HEK293 (cell line): ENCODE measurements at regions not wholly inside any gene's neighbourhood (a gene's known extent, or its start where the extent isn't known, plus 50 kb on each side); places are given as distances from the start of the nearest gene placed in this dataset.

Experiments used
- CTCF ChIA-PET: fragments of 350-600 bp; formaldehyde crosslinking; extraction: SDS; loops from one replicate; lab custom pipeline; 2021; ENCODE audit warnings: antibody characterized with exemption; lab: Yijun Ruan, JAX
- POLR2A ChIA-PET: fragments of 300-600 bp; formaldehyde crosslinking; extraction: SDS; loops from one replicate; lab custom pipeline; 2020; ENCODE audit warnings: antibody characterized with exemption, inconsistent platforms; lab: Yijun Ruan, JAX
- H3K27ac ChIP-seq: fragments of 200-500 bp; sonication (Bioruptor generic); 2 replicates; pipeline ENCODE4 v1.5.1; 2014; ENCODE audit warnings: low read depth, low read length, control low read depth, inconsistent platforms; ENCODE audit errors: extremely low read depth
- H3K36me3 ChIP-seq, 2 experiments: fragments of 200-500 bp in 1 of 2; sonication (Bioruptor generic) in 1 of 2; 1 replicate in 1 of 2; 2 replicates in 1 of 2; pipeline ENCODE4 v1.5.1; 2014 to 2017; ENCODE audit warnings: inconsistent platforms in 2 of 2, low read length in 2 of 2; ENCODE audit not compliant: control insufficient read depth in 2 of 2, insufficient read depth in 1 of 2
- H3K4me1 ChIP-seq: fragments of 200-500 bp; sonication (Bioruptor generic); 2 replicates; pipeline ENCODE4 v1.5.1; 2014; ENCODE audit warnings: mild to moderate bottlenecking, low read length, inconsistent platforms; ENCODE audit not compliant: control insufficient read depth, insufficient read depth
- H3K4me3 ChIP-seq: 2 replicates; pipeline ENCODE4 v1.5.1; 2011; ENCODE audit warnings: low read depth, mild to moderate bottlenecking, control low read depth, low read length, moderate library complexity
- H3K9me3 ChIP-seq: fragments of 200-500 bp; sonication (Bioruptor generic); 2 replicates; pipeline ENCODE4 v1.5.1; 2014; ENCODE audit warnings: low read depth, low read length, inconsistent platforms; ENCODE audit not compliant: control insufficient read depth, insufficient read depth
- IKZF3 ChIP-seq: fragments of 450-650 bp; IDR thresholded peaks from 2 replicates; pipeline ENCODE4 v1.5.0; 2018; ENCODE audit warnings: missing biosample characterization, mild to moderate bottlenecking, missing genetic modification characterization, moderate library complexity
- MZF1 ChIP-seq: fragments of 450-650 bp; formaldehyde crosslinking; IDR thresholded peaks from 2 replicates; pipeline ENCODE4 v1.5.1; 2017; ENCODE audit warnings: missing biosample characterization, missing genetic modification characterization, borderline replicate concordance
- RBAK ChIP-seq: fragments of 450-650 bp; formaldehyde crosslinking; IDR thresholded peaks from 2 replicates; pipeline ENCODE4 v1.5.1; 2016; ENCODE audit warnings: missing biosample characterization, missing genetic modification characterization
- SALL2 ChIP-seq: fragments of 450-650 bp; formaldehyde crosslinking; IDR thresholded peaks from 2 replicates; pipeline ENCODE4 v1.5.0; 2017; ENCODE audit warnings: missing biosample characterization, mild to moderate bottlenecking, missing genetic modification characterization, borderline replicate concordance
- TRIM28 ChIP-seq: IDR thresholded peaks from 2 replicates; pipeline ENCODE4 v1.6.1; 2011; ENCODE audit warnings: low read length, control low read depth, borderline replicate concordance
- ZBTB48 ChIP-seq: fragments of 450-650 bp; formaldehyde crosslinking; IDR thresholded peaks from 2 replicates; pipeline ENCODE4 v1.5.1; 2016; ENCODE audit warnings: missing biosample characterization, missing genetic modification characterization
- ZEB2 ChIP-seq: fragments of 450-650 bp; formaldehyde crosslinking; IDR thresholded peaks from 2 replicates; pipeline ENCODE4 v1.5.1; 2016; ENCODE audit warnings: missing biosample characterization, missing genetic modification characterization
- ZNF121 ChIP-seq: fragments of 450-650 bp; formaldehyde crosslinking; IDR thresholded peaks from 2 replicates; pipeline ENCODE4 v1.5.1; 2016; ENCODE audit warnings: missing biosample characterization, missing genetic modification characterization
- ZNF132 ChIP-seq: fragments of 450-650 bp; formaldehyde crosslinking; IDR thresholded peaks from 2 replicates; pipeline ENCODE4 v1.5.1; 2017; ENCODE audit warnings: missing biosample characterization, missing genetic modification characterization, borderline replicate concordance
- ZNF157 ChIP-seq: fragments of 450-650 bp; formaldehyde crosslinking; IDR thresholded peaks from 2 replicates; pipeline ENCODE4 v1.5.1; 2016; ENCODE audit warnings: missing biosample characterization, missing genetic modification characterization
- ZNF174 ChIP-seq: fragments of 450-650 bp; formaldehyde crosslinking; IDR thresholded peaks from 2 replicates; pipeline ENCODE4 v1.5.0; 2017; ENCODE audit warnings: missing biosample characterization, mild to moderate bottlenecking, missing genetic modification characterization
- ZNF175 ChIP-seq: fragments of 450-650 bp; formaldehyde crosslinking; IDR thresholded peaks from 2 replicates; pipeline ENCODE4 v1.5.1; 2016; ENCODE audit warnings: missing biosample characterization, missing genetic modification characterization
- ZNF2 ChIP-seq: fragments of 450-650 bp; formaldehyde crosslinking; IDR thresholded peaks from 2 replicates; pipeline ENCODE4 v1.5.1; 2016; ENCODE audit warnings: missing biosample characterization, missing genetic modification characterization
- ZNF211 ChIP-seq: fragments of 450-650 bp; formaldehyde crosslinking; IDR thresholded peaks from 2 replicates; pipeline ENCODE4 v1.5.1; 2016; ENCODE audit warnings: low read depth, missing biosample characterization, missing genetic modification characterization
- ZNF274 ChIP-seq, 2 experiments: fragments of 200-500 bp in 1 of 2; fragments of 450-650 bp in 1 of 2; sonication (Bioruptor generic) in 1 of 2; formaldehyde crosslinking in 1 of 2; IDR thresholded peaks; 2 replicates each; pipeline versions ENCODE4 v1.5.1 to v1.6.1; 2014 to 2016; ENCODE audit warnings: borderline replicate concordance in 1 of 2, inconsistent platforms in 1 of 2, low read length in 1 of 2, missing biosample characterization in 1 of 2, missing genetic modification characterization in 1 of 2
- ZNF324 ChIP-seq: fragments of 450-650 bp; formaldehyde crosslinking; IDR thresholded peaks from 2 replicates; pipeline ENCODE4 v1.5.1; 2016; ENCODE audit warnings: missing biosample characterization, missing genetic modification characterization
- ZNF350 ChIP-seq: fragments of 450-650 bp; formaldehyde crosslinking; IDR thresholded peaks from 2 replicates; pipeline ENCODE4 v1.5.0; 2017; ENCODE audit warnings: missing biosample characterization, mild to moderate bottlenecking, missing genetic modification characterization
- ZNF571 ChIP-seq: fragments of 450-650 bp; formaldehyde crosslinking; IDR thresholded peaks from 2 replicates; pipeline ENCODE4 v1.5.0; 2017; ENCODE audit warnings: missing biosample characterization, missing genetic modification characterization
- ZNF600 ChIP-seq: fragments of 450-650 bp; formaldehyde crosslinking; IDR thresholded peaks from 2 replicates; pipeline ENCODE4 v1.5.1; 2016; ENCODE audit warnings: missing biosample characterization, missing genetic modification characterization
- ZNF654 ChIP-seq: fragments of 450-650 bp; formaldehyde crosslinking; IDR thresholded peaks from 2 replicates; pipeline ENCODE4 v1.5.1; 2016; ENCODE audit warnings: low read depth, missing biosample characterization, missing genetic modification characterization
- ZNF777 ChIP-seq: fragments of 450-650 bp; formaldehyde crosslinking; IDR thresholded peaks from 2 replicates; pipeline ENCODE4 v1.5.1; 2017; ENCODE audit warnings: missing biosample characterization, missing genetic modification characterization, borderline replicate concordance
- TF ChIP-seq, protein P1 (sequence below): fragments of 450-650 bp; formaldehyde crosslinking; IDR thresholded peaks from 2 replicates; pipeline ENCODE4; 2016; ENCODE audit warnings: missing biosample characterization, missing genetic modification characterization
- TF ChIP-seq, protein P2 (sequence below): fragments of 450-650 bp; formaldehyde crosslinking; IDR thresholded peaks from 2 replicates; pipeline ENCODE4 v1.5.1; 2016; ENCODE audit warnings: missing biosample characterization, missing genetic modification characterization
- TF ChIP-seq, protein P3 (sequence below): fragments of 450-650 bp; formaldehyde crosslinking; IDR thresholded peaks from 2 replicates; pipeline ENCODE4 v1.5.1; 2017; ENCODE audit warnings: missing biosample characterization, missing genetic modification characterization
- TF ChIP-seq, protein P4 (sequence below): fragments of 450-650 bp; formaldehyde crosslinking; IDR thresholded peaks from 2 replicates; pipeline ENCODE4 v1.5.1; 2017; ENCODE audit warnings: missing biosample characterization, missing genetic modification characterization
- TF ChIP-seq, protein P5 (sequence below): fragments of 450-650 bp; formaldehyde crosslinking; IDR thresholded peaks from 2 replicates; pipeline ENCODE4 v1.5.1; 2016; ENCODE audit warnings: missing biosample characterization, missing genetic modification characterization

DNA sequence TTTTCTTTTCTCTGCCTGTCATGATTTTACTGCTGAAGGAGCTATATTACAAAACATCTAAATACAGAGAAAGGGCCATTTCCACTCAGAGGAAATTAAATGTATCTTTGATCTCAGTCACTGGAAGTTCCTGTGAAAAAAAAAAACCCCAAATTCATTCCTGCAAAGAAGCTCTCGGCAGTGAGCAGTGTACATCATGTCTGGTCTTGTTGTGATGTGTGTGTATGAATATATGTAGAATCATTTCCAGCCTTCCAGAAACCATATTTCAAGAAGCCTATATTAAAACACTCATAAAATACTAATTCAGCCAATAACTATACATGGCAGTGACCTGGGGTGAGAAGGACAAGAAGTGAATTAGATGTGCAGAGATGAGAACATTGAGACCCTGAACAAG, 393.2 kb upstream of the TENM4 start:
- ChIA-PET POLR2A (no interaction called here), CTCF (no interaction called here)
- Histone ChIP-seq H3K9me3 (no peaks in the 10 kb centered on the region), H3K4me1 (no peaks in the 10 kb centered on the region), H3K4me3 (no peak overlapping the region), H3K27ac (no peak overlapping the region), H3K36me3 (no peaks in the 10 kb centered on the region)
- TF ChIP-seq ZNF571 (tag by site-specific recombination), result no peak
- TF ChIP-seq, protein P1, sequence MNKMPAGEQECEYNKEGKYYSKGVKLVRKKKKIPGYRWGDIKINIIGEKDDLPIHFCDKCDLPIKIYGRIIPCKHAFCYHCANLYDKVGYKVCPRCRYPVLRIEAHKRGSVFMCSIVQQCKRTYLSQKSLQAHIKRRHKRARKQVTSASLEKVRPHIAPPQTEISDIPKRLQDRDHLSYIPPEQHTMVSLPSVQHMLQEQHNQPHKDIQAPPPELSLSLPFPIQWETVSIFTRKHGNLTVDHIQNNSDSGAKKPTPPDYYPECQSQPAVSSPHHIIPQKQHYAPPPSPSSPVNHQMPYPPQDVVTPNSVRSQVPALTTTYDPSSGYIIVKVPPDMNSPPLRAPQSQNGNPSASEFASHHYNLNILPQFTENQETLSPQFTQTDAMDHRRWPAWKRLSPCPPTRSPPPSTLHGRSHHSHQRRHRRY, result no peak
- no peak for TF ChIP-seq TRIM28
- TF ChIP-seq ZNF2 (tag by site-specific recombination), result no peak
- TF ChIP-seq SALL2, result no peak
- TF ChIP-seq ZNF654, result no peak
- TF ChIP-seq, protein P2, sequence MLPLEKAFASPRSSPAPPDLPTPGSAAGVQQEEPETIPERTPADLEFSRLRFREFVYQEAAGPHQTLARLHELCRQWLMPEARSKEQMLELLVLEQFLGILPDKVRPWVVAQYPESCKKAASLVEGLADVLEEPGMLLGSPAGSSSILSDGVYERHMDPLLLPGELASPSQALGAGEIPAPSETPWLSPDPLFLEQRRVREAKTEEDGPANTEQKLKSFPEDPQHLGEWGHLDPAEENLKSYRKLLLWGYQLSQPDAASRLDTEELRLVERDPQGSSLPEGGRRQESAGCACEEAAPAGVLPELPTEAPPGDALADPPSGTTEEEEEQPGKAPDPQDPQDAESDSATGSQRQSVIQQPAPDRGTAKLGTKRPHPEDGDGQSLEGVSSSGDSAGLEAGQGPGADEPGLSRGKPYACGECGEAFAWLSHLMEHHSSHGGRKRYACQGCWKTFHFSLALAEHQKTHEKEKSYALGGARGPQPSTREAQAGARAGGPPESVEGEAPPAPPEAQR, result no peak
- TF ChIP-seq ZNF121 (tag by site-specific recombination), result no peak
- TF ChIP-seq, protein P3, sequence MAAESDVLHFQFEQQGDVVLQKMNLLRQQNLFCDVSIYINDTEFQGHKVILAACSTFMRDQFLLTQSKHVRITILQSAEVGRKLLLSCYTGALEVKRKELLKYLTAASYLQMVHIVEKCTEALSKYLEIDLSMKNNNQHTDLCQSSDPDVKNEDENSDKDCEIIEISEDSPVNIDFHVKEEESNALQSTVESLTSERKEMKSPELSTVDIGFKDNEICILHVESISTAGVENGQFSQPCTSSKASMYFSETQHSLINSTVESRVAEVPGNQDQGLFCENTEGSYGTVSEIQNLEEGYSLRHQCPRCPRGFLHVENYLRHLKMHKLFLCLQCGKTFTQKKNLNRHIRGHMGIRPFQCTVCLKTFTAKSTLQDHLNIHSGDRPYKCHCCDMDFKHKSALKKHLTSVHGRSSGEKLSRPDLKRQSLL (tag by site-specific recombination), result no peak
- no peak for TF ChIP-seq MZF1 (tag by site-specific recombination)
- TF ChIP-seq ZNF274 (IDR thresholded peaks at IDR 0.05; ENCODE audit: low read length), result no peak
- no peak for TF ChIP-seq ZNF274 (tag by site-specific recombination; IDR thresholded peaks at IDR 0.05; ENCODE audit: borderline replicate concordance)
- TF ChIP-seq ZNF324, result no peak
- TF ChIP-seq ZEB2, result no peak
- TF ChIP-seq IKZF3 (tag by site-specific recombination), result no peak
- TF ChIP-seq ZNF777 (tag by site-specific recombination), result no peak
- TF ChIP-seq, protein P4, sequence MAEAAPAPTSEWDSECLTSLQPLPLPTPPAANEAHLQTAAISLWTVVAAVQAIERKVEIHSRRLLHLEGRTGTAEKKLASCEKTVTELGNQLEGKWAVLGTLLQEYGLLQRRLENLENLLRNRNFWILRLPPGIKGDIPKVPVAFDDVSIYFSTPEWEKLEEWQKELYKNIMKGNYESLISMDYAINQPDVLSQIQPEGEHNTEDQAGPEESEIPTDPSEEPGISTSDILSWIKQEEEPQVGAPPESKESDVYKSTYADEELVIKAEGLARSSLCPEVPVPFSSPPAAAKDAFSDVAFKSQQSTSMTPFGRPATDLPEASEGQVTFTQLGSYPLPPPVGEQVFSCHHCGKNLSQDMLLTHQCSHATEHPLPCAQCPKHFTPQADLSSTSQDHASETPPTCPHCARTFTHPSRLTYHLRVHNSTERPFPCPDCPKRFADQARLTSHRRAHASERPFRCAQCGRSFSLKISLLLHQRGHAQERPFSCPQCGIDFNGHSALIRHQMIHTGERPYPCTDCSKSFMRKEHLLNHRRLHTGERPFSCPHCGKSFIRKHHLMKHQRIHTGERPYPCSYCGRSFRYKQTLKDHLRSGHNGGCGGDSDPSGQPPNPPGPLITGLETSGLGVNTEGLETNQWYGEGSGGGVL, result no peak

DNA sequence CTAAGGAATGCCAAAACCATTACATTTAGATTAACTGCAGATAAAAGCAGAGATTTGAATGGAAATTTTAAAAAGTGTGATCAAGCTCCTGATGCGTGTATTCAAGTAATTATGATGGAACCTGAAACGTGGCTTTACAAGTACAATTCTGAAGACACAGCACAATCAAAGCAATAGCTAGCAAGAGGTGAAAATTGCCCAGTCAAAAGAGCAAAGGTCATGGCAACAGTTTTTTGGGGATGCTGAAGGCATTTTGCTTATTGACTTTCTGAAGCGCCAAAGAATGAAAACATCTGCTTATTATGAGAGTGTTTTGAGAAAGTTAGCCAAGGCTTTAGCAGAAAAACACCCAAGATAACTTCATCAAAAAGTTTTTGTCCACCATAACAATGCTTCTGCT, 389.6 kb upstream of the TENM4 start:
- POLR2A ChIA-PET, result no interaction called here
- H3K36me3 ChIP-seq, result no peaks in the 10 kb centered on the region
- TF ChIP-seq ZNF174 (tag by site-specific recombination) (no peak), ZNF175 (tag by site-specific recombination) (no peak), ZNF132 (tag by site-specific recombination) (no peak), ZNF350 (no peak), RBAK (tag by site-specific recombination) (no peak), ZNF211 (tag by site-specific recombination) (no peak), ZNF157 (tag by site-specific recombination) (no peak), ZNF600 (tag by site-specific recombination) (no peak), ZBTB48 (no peak)
- TF ChIP-seq, protein P5, sequence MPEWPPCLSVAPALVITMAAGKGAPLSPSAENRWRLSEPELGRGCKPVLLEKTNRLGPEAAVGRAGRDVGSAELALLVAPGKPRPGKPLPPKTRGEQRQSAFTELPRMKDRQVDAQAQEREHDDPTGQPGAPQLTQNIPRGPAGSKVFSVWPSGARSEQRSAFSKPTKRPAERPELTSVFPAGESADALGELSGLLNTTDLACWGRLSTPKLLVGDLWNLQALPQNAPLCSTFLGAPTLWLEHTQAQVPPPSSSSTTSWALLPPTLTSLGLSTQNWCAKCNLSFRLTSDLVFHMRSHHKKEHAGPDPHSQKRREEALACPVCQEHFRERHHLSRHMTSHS, result no peak
- no peak overlapping the region for H3K27ac ChIP-seq
- no peaks in the 10 kb centered on the region for H3K9me3 ChIP-seq
- CTCF ChIA-PET, result no interaction called here
- H3K4me3 ChIP-seq, result no peak overlapping the region
- no peaks in the 10 kb centered on the region for H3K4me1 ChIP-seq
